ENCODE measurements at regions not wholly inside any gene's neighbourhood (a gene's known extent, or its start where the extent isn't known, plus 50 kb on each side); places are given as distances from the start of the nearest gene placed in this dataset.

DNA sequence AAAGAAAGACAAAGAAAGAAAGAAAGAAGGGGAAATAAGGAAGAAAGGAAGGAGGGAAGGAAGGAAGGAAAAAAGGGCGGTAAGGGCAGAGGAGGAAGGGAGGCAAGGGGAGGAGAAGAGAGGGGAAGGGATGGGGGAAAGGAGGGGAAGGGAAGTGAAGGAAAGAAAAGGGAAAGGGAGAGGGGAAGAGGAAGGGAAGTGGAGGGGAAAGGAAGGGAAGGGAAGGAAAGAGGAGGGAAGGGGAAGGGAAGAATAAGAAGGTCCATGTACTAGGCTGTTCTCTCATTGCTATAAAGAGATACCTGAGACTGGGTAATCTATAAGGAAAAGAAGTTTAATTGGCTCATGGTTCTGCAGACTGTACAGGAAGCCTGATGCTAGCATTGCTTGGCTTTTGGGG is 217.1 kb downstream of the ENC1 start:
- Histone ChIP-seq H2BK5ac (ENCODE audit: low read depth, low read length) (no peak overlapping the region), H2BK12ac (ENCODE audit: low read depth, low read length) (no peak overlapping the region), H3K56ac (replicated peaks; ENCODE audit: insufficient read length, low read depth, low read length) (no peak overlapping the region), H3K27me3 (replicated peaks in 1 of 4; ENCODE audit: control insufficient read depth in 3 of 4, extremely low read depth in 1 of 4, insufficient read depth in 3 of 4, low read length in 3 of 4) (no peaks in the 10 kb centered on the region), H2BK15ac (ENCODE audit: low read length) (no peak overlapping the region), H3K23ac (ENCODE audit: insufficient read length) (no peak overlapping the region), H2AFZ (ENCODE audit: low read length) (no peak overlapping the region), H3K27ac (ENCODE audit: low read depth, low read length) (no peak overlapping the region), H3K4ac (replicated peaks; ENCODE audit: insufficient read length, low read depth, low read length) (no peak overlapping the region), H2BK120ac (replicated peaks; ENCODE audit: low read depth, low read length) (no peak overlapping the region), H4K20me1 (replicated peaks in 1 of 2; ENCODE audit: control insufficient read depth in 1 of 2, insufficient read depth in 2 of 2, low read length in 2 of 2) (no peaks in the 10 kb centered on the region), H4K91ac (replicated peaks; ENCODE audit: insufficient read length, low read length) (no peak overlapping the region), H3K79me1 (ENCODE audit: low read depth, low read length) (no peaks in the 10 kb centered on the region), H3K23me2 (ENCODE audit: low read depth, low read length) (no peaks in the 10 kb centered on the region; the same call in 1 of the 2 replicates), H4K5ac (ENCODE audit: insufficient read length, low read depth, low read length) (no peak overlapping the region), H3K9ac (replicated peaks in 1 of 4; ENCODE audit: extremely low read depth in 1 of 4, low read depth in 3 of 4, low read length in 3 of 4) (no peak overlapping the region), H3K4me1 (replicated peaks in 1 of 4; ENCODE audit: control insufficient read depth in 3 of 4, insufficient read depth in 4 of 4, low read length in 3 of 4) (no peaks in the 10 kb centered on the region), H3K9me3 (ENCODE audit: insufficient read depth in 2 of 2, low read depth in 1 of 2, low read length in 1 of 2) (no peaks in the 10 kb centered on the region), H2BK20ac (ENCODE audit: low read length) (no peak overlapping the region), H3K79me2 (ENCODE audit: control insufficient read depth in 1 of 2, insufficient read depth in 2 of 2, low read length in 2 of 2) (no peaks in the 10 kb centered on the region), H3K4me2 (ENCODE audit: insufficient read depth in 1 of 2, low read depth in 2 of 2, low read length in 2 of 2) (no peak overlapping the region), H3K4me3 (ENCODE audit: extremely low read depth in 1 of 4, insufficient read depth in 2 of 4, low read depth in 3 of 4, low read length in 4 of 4) (no peak overlapping the region), H4K8ac (ENCODE audit: extremely low read depth, insufficient read depth, low read length) (no peak overlapping the region), H2AK5ac (ENCODE audit: low read depth, low read length) (no peak overlapping the region), H3K18ac (ENCODE audit: extremely low read depth, low read length) (no peak overlapping the region), H3K14ac (ENCODE audit: insufficient read length) (no peak overlapping the region), H3K36me3 (ENCODE audit: control insufficient read depth in 2 of 4, insufficient read depth in 4 of 4, low read length in 3 of 4) (no peaks in the 10 kb centered on the region)
- ChIA-PET POLR2A (ENCODE audit: partially characterized antibody) (no interaction called here), CTCF (ENCODE audit: partially characterized antibody) (no interaction called here)
- no peak for TF ChIP-seq MAFK (IDR thresholded peaks at IDR 0.05; ENCODE audit: low read depth, low read length)
- TF ChIP-seq KDM5A (IDR thresholded peaks at IDR 0.05; ENCODE audit: low read length), result no peak
- TF ChIP-seq SIX5 (IDR thresholded peaks at IDR 0.05; ENCODE audit: low read depth, low read length), result no peak
- DNase-seq (ENCODE audit: low read depth in 1 of 2, low spot score in 2 of 2) (no peak), FAIRE-seq (no peak)
- 55% methylated on average over 1 of the region's 1 CpG; no CpG with 5 or more reads in 1 of the 2 experiments for WGBS, 2 experiments (ENCODE audit: extremely low coverage in 1 of 2, insufficient coverage in 1 of 2, insufficient read length in 1 of 2, insufficient replicate concordance in 2 of 2, low coverage in 1 of 2, low lambda C conversion rate in 2 of 2, missing lambda C conversion rate in 1 of 2)
